ENCODE measurements at regions not wholly inside any gene's neighbourhood (a gene's known extent, or its start where the extent isn't known, plus 50 kb on each side); places are given as distances from the start of the nearest gene placed in this dataset.
A peak's percentile ranks its signal among the peaks of the same experiment; 100 is the strongest.
"Not testable (repeated sequence)": the region's sequence is repeated elsewhere in the genome, so short reads cannot be mapped to it uniquely, and the experiment has no call there.

DNA sequence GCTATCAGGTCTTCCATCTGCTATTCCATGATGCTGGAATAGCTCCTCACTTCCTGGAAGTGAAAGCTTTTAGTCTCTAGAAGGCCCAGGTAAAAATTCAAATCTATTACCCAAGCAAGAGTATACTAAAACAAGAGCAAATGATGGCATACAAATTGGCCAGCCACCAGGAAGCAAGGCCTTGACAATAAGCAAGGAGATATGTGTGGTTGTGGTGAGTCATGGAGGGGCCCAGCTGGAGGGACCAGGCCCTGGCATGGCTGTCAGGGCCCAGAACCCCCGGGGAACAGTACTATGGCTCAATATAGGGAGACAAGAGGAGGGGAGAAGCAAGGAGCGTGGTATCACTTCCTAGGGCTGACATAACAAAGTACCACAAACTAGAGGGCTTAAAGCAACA lies 358.7 kb downstream of the RRAGC start:
- no peak for DNase-seq (ENCODE audit: low read depth)

DNA sequence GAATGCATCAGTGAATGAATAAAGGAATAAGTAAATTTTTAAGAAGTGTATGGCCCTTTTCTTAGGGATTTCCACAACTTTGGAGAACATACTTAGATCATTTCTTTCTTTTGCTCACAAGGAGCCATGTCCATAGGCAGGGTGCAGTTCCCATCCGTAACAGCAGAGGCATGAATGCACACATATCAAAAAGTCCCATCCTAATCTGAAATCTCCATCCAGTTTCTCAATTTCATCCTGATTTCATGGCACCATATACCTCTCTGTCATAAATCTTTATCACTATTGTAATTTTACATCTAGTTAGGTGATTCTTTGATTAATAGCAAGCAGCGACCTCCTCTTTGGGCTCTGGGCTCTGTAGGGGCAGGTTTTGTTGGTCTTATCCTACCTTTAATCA lies 359.2 kb downstream of the RRAGC start:
- DNase-seq (ENCODE audit: low read depth): no peak

DNA sequence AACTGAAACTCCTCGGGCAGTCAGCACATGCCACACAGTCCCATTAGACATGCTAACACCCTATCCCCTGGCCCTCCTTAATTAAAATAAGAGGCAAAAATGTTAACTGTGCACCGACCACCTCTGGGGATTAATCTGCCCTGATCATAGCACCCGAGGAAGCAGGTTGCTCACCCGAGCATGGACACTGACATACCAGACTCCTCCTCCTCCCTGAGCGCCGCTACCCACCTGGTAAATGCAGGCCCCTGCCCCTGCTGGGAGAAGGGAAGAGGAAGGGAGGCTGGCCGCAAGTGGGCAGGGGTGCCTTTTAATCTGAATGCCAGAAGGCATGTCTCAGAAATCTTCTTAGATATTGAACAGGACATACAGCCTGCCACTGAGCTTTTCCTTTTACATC lies 360.9 kb downstream of the RRAGC start:
- DNase-seq (ENCODE audit: low read depth): no peak

DNA sequence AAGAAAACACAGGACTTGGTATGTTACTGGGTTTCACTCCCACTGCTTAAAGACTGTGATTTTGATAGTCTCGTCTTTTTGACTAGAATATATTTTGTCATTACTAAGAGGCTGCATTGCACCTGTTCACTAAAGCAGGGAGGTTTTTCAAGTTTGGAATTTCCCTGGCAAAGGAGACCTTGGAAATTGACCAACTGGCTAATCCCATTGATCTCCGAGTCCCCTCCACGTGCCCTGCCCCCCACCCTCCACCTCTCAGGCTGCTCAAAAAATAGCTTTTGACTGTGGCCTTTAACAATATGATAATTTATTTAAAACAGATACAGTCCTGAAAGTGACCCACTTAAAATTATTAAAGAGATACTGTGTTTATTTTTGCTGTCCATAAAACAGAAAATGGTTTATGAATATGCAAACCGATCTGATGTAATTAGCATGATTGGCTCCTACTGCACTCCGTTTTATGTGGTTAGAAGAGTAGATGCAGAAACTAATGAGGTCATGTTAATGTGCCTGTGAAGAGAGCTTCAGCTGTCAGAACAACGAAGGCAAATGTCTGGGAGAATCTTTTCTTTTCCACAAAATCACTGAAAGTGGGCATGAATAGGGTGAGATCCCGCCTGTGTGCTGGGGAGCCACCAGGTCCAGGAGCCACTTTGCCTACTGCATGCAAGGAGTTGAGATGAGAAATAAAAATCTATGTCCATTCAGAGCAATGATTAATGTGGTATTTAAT lies 361.5 kb downstream of the RRAGC start:
- no peak for DNase-seq (ENCODE audit: low read depth)

DNA sequence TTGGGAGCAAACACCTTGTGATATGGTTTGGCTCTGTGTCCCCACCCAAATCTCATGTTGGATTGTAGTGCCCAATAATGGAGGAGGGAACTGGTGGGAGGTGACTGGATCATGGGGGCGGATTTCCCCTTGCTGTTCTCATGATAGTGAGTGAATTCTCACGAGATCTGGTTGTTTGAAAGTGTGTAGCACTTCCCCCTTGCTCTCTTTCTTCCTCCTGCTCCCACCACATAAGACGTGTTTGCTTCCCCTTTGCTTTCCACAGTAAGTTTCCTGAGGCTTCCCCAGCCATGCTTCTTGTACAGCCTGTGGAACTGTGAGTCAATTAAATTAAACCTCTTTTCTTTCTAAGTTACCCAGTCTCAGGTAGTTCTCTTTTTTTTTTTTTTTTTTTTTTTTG lies 366.3 kb downstream of the RRAGC start:
- DNase-seq (ENCODE audit: low read depth): not testable (repeated sequence)

DNA sequence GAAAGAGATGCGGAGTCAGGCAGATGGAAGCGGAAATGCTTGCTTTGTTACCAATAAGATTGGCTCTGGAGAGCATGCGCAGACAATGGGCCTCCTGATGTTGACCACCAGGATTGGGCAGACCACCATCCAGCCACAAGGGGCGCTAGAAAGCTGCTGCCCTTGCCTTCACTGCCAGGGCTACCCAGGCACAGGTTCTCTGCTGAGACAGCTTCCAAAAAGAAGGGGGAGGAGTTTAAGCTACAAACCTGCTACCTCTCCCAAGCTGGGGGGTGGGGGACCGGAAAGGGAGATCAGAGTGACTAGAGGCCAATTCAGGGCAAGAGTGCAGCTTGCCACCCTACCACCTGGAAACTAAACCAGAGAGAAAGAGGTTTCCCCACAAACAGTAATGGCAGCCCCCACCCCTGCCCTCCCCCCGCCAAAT lies 369.7 kb downstream of the RRAGC start:
- peak; percentile 30 for DNase-seq (ENCODE audit: low read depth)

DNA sequence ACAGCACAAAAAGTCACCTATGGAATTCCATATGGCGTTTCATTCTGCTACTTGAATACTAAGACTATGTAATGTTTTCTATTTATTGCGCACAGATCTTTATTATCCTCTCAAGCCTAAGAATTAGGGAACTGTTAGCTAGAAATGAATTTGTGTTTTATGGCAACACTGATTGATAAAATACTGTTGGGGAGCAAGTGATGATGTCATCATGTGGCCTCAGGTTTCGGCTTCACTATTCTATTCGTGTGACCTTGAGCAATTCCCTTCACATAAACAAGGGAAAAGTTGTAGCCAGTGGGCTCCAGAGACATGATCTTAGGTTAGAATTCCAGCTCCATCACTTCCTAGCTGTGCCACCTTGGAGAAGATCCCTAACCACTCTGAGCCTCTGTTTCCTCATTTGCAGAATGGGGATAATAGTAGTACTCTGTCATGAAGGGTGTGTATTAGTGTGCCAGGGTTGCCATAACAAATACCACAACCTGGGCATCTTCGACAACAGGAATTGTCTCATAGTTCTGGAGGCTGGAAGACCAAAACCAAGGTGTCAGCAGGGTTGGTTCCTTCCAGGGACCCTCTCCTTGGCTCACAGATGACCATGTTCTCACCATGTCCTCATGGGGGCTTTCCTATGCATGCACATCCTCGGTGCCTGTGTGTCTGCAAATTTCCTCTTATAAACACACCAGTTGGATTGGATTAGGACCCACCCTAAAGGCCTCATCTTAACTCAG lies 371.2 kb downstream of the RRAGC start:
- no peak for DNase-seq (ENCODE audit: low read depth)

DNA sequence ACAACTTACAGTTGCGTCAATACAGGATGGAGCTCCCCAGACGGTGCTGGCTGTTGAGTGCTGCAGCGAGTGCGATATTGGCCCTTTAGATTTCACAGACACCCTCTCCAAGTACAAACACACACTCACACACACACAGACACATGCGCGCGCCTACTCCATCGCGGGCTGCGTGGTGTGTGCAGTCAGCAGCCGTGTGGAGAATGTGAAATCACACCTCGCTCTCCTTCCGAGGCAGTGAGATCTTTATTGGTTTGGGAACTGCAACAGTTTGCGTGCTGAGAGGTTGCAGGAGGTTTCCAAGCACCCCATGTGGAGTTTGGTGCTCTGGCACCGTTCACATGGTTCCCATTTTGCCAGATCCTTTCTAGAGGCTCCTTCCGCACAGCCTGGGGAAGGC lies 372.2 kb downstream of the RRAGC start:
- no peak for DNase-seq (ENCODE audit: low read depth)

DNA sequence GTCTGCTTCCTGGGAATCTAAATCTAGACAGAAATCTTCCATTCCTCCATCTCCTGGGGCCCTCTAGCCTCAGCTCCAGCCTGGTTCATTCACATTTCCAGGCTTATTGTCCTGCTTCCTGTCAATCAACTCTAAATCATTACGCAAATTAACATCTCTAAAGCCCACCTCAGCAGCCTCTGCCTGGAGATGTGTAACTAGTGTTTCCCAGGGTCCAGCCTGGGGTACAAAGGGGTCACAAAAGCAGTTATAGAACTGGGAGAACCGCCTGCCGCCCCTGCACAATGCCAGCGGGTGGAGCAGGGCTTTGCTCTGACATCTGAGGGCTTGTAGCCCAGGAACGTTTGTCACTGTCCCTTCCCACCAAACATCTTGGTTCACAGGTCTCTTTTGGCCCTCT lies 373.5 kb downstream of the RRAGC start:
- no peak for DNase-seq (ENCODE audit: low read depth)

DNA sequence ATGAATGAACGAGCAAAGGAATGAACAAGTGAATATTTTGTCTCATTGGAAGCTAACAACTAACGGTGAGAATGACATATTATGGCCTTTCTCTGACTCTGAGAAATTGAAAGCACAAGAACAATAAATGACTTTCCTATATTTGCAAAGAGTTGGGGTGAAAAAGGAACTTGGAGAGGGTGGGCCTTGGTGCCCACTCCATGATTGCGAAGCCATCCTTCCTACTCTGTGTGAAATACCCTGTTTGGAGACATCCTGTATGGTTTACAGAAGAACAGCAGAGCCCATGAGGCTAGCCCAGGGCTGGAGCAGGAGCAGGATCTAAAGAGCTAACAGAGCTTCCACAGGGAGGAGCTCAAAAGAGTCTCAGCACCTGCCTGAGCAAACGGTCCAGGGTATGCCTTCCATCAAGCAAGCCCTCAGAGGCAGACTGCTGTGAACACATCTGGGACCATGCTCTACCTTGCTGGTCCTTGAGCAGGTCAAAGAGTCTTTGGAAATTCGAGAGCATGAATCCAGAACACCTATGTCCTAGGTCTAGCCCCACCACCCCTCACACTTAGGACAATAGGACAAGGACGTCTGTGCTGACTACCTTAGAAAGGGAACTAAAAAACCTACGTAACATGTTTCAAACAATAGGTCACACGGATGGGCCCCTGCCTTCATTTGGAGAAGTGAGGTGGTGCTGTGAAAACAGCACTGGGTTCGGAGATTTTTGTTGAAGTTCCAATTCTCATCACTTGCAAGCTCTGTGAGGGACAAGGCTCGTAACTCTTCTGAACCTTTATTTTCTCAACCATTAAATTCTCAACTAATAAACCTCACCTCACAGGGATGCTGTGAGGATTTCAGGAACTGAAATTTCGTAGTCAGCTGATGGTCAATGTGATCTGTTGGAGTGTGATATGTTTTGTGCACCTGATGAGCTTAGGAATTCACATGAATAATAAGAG lies 377.4 kb downstream of the RRAGC start:
- no peak for DNase-seq (ENCODE audit: low read depth)

DNA sequence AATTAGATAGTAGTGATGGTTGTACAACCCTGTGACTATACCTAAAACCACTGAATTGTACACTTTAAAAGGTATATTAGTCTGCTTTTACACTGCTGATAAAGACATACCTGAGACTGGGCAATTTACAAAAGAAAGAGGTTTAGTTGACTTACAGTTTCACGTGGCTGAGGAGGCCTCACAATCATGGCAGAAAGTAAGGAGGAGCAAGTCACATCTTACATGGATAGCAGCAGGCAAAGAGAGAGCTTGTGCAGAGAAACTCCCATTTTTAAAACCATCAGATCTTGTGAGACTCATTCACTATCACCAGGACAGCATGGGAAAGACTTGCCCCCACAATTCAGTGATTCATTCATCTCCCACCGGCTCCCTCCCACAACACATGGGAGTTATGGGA lies 379.9 kb downstream of the RRAGC start:
- not testable (repeated sequence) for DNase-seq (ENCODE audit: low read depth)

DNA sequence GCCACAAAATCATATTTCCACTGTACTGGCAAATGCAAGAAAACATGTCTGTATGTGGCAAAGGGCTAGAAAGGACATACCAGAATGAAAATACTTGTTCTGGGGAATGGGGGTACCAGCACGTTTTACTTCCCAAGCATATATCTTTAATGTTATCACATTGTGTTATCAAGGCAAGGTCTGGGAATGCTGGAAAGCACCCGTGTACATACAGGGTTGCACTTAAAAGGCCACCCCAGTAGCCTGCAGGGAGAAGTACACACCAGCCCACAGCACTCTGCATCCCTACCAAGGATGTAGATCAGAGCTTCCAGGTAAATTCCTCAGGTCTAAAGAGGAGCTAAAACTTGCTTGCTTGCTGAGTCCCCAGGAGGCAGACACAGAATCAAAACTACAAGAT lies 381.8 kb downstream of the RRAGC start:
- DNase-seq (ENCODE audit: low read depth): no peak

DNA sequence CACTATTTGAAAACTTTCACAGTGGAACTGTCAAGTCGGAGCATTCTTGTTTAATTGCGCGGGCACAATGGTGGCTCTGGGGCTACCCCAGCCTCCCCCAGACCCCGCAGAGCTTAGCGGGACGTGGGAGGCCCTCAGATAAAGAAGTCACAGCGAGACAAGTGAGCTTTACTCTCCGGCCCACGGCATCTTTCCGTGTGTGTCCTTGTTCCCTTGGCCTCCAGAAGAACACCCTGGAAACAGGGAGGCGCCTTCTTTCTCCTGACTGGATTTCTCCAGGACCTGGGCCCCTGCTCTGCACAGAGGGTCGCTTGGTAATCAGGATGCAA lies 382.8 kb downstream of the RRAGC start:
- no peak for DNase-seq (ENCODE audit: low read depth)

DNA sequence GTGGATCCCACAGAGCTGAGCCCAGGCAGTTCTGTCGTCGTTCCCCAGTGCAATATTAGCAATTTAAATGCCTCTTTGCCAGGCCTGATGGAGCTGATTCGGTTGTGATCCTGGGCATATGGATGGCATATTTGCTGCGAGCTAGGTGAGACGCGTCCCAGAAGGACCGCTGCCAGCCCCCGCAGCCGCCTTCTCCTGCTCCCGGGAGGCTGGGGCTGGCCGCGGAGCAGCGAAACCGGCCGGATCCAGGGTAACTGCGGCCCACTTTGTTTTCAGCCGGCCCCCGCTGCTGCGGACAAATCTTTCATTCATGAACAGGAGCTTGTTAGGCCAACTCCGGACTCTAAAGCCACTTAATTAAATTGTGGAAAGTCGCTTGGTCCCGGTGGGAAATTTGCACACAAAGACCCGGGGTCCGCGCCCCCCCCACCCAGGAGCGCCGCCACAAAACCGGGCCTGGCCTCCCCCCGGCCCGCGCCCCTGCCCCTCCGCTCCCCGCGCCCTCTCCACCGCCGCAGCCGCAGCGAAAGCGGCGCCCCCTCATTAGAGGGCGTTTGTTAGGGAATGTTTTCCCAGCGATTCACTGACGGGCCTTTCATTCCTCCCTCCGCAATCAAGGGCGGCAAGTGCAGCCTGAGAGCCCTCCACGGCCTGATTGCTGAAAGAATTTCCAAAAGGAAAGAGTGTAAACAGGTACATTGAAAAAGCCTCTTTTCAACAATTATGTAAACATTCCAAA lies 383.3 kb downstream of the RRAGC start:
- DNase-seq (ENCODE audit: low read depth): no peak

DNA sequence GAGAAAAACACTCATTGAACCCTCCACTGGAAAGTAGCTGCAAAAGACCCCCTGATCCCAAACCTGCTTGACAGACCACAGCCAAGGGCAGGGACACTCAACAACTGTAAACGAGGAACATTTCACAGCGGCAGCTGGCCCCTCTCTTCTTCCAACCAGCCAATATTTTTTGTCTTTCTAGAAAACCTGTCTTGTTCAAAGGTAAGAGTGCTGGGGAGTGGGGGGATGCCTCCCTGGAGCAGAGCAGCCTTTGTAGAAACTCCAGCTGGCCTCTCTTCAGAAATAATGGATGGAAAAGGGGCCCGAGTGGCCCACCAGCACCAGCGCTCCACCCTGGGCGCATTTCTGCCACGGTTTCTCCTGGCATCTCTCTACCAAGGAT lies 384.0 kb downstream of the RRAGC start:
- no peak for DNase-seq (ENCODE audit: low read depth)

DNA sequence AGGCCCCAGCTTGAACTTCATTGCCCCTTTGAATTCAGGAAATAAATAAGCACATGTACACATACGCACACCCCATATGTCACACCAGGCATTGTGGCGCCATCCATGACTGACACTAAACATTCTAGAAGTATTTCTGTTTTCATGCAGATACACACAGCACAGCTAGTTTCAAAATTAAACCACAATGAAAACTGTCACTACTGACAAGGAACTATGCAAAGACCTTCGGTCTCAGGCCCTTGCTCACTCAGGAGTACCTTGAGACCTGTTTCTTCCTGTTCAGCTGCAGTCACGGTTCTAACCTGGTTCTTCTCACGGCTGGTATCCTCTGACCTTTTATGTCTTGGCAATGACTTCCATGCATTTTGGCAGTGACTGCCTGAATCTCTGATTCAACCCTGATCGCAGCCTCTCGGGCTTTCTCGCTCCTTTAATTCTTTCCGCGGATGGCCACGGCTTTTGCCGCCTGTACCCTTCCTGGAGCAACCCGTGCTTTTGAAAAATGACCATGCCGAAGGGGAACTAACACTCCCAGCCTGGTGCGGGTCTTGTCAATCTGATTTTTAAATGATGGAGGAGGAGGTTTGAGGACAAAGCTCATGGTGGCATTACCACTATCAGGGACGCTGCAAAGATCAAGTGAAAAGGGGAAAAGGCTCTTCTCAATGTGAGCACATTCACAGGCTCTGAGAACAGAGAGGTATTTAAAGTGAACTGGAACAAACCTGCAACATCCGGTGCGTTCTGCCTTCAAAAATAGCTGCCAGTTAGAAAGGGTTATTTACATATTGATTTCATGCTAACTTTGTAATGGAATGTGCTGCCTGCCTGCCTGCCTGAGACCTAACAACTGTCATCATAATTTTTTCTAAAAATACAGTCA lies 384.6 kb downstream of the RRAGC start:
- DNase-seq (ENCODE audit: low read depth): no peak

DNA sequence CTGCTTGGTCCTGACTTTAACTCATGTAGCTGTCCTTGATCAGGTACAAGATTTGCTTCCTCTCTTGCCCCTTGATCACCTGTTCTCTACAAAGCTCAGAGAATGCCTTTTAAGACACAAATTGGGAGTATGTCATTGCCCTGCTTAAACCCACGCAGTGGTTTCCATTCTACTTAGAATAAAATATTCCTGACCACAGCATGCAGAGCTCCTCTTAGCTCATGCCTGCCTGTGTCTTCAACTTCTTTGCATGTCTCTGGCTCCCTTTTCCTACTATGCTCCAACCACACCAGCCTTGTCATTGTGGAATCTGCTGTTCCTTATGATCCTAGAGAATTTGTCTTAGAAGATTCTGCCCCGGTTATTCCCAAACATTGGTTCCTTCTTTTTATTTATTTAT lies 393.1 kb downstream of the RRAGC start:
- DNase-seq (ENCODE audit: low read depth): no peak

DNA sequence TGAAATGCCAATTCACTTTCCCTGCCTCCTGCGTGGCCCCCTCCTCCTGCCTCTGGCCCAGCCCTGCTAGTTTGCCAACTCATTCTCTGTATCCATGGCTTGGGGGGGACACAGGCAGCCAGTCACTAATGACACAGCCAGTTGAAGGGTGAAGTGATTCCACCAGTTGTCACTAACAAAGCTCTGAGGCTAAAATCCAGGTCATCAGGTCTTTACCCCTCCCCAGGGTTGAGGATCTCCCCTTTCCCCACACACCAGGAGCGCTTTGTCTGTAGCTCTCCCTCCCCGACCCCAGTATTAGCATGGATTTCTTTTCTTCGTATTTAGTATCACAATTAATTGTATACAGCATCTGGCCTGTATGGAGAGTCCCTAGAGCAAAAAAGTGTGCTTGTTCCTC lies 394.1 kb downstream of the RRAGC start:
- no peak for DNase-seq (ENCODE audit: low read depth)

DNA sequence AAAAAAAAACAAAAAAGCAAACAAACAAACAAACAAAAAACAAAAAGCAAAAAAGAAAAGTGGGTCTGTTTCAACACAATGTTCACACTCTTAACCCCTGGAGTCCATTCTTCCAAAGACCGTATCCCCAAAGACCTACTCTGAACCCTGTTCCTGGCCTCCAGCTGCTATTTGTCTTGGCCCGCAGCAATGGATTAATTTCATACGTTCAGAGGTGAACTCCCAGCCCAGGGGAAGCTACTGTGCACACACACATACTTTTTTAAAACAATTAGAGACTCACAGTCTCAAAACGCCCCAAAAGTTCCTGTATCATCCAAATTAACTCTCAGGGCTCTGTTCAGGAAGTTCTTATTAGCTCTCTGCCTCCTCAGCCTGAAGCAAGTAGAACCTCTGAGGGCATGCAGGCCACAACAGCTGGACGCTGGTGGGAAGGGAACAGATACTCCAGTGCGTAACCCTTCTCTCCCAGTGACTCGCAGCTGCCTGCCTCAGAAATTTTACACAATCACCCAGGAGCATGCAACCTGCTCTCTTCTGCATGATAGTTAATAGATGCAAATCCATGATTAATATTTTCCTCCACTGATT lies 395.4 kb downstream of the RRAGC start:
- DNase-seq (ENCODE audit: low read depth): no peak

DNA sequence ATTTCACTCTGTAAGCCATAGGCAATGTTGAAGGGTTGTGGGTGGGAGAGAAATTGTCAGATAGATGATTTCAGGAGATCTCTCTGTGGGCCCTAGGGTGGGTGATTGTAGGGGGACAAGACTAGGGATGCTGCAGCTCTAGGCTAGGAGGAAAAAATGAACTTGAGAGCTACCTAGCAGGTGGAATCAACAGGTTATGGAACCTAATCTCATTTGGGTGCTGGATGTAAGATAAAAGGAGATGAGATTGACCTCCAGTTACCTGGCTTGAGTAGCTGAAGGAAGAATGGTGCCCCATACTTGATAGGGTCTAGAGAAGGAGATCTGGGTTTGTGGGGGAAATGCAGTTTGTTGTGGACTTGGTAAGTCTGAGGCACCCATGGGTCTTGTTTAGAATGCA lies 396.5 kb downstream of the RRAGC start:
- DNase-seq (ENCODE audit: low read depth): no peak

DNA sequence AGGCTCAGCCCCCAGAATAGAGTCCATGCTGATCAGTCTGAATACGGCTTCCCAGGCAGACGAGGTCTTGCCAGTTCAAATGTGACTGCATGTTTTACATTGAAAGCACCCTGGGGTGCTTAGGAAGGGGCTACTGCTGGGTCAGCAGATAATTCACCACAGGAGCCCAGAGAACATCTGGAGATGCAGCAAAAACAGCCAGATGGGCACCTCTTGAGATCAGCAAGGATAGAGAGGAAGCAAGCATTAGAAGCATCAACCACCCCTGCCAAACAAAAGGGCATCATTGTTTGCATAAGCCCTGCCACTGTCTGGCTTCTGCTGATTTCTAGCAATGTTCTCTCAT lies 403.1 kb downstream of the RRAGC start:
- no peak for DNase-seq (ENCODE audit: low read depth)
